ENCODE measurements at regions not wholly inside any gene's neighbourhood (a gene's known extent, or its start where the extent isn't known, plus 50 kb on each side); places are given as distances from the start of the nearest gene placed in this dataset.
"Not testable (repeated sequence)": the region's sequence is repeated elsewhere in the genome, so short reads cannot be mapped to it uniquely, and the experiment has no call there.

GRCh38 chr9:107852891-107853290, 363.3 kb upstream of the KLF4 start:
- no peak for DNase-seq (ENCODE audit: low read depth in 2 of 2)

- DNase-seq (ENCODE audit: low read depth in 2 of 2) = no peak
These were observed 361.1 kb upstream of the KLF4 start for GRCh38 chr9:107850653-107851052.

GRCh38 chr9:107847978-107848964, 358.7 kb upstream of the KLF4 start:
- no peak for DNase-seq (ENCODE audit: low read depth in 2 of 2)

- no peak for DNase-seq (ENCODE audit: low read depth in 2 of 2)
These were observed 353.0 kb upstream of the KLF4 start for GRCh38 chr9:107842530-107842929.

- DNase-seq (ENCODE audit: low read depth in 2 of 2) = no peak
These were observed 351.5 kb upstream of the KLF4 start for GRCh38 chr9:107841076-107841475.

- no peak for DNase-seq (ENCODE audit: low read depth in 2 of 2)
These were observed 349.8 kb upstream of the KLF4 start for GRCh38 chr9:107839371-107839770.

- no peak for DNase-seq (ENCODE audit: low read depth in 2 of 2)
These were observed 349.2 kb upstream of the KLF4 start for GRCh38 chr9:107838766-107839165.

- DNase-seq (ENCODE audit: low read depth in 2 of 2) = no peak
These were observed 346.7 kb upstream of the KLF4 start for GRCh38 chr9:107836300-107836699.

GRCh38 chr9:107833295-107833694, 343.7 kb upstream of the KLF4 start:
- no peak for DNase-seq (ENCODE audit: low read depth in 2 of 2)

- no peak for DNase-seq (ENCODE audit: low read depth in 2 of 2)
These were observed 343.3 kb upstream of the KLF4 start for GRCh38 chr9:107832871-107833270.

GRCh38 chr9:107830479-107830878, 340.9 kb upstream of the KLF4 start:
- no peak for DNase-seq (ENCODE audit: low read depth in 2 of 2)

- DNase-seq (ENCODE audit: low read depth in 2 of 2) = no peak
These were observed 338.3 kb upstream of the KLF4 start for GRCh38 chr9:107827884-107828283.

GRCh38 chr9:107827304-107827703, 337.7 kb upstream of the KLF4 start:
- no peak for DNase-seq (ENCODE audit: low read depth in 2 of 2)

GRCh38 chr9:107826688-107826983, 337.1 kb upstream of the KLF4 start:
- DNase-seq (ENCODE audit: low read depth in 2 of 2) = not testable (repeated sequence)

- DNase-seq (ENCODE audit: low read depth in 2 of 2) = no peak
These were observed 335.0 kb upstream of the KLF4 start for GRCh38 chr9:107824556-107824955.

- DNase-seq (ENCODE audit: low read depth in 2 of 2) = no peak
These were observed 330.4 kb upstream of the KLF4 start for GRCh38 chr9:107819772-107820565.

- DNase-seq (ENCODE audit: low read depth in 2 of 2) = not testable (repeated sequence)
These were observed 328.9 kb upstream of the KLF4 start for GRCh38 chr9:107818503-107818829.

- DNase-seq (ENCODE audit: low read depth in 2 of 2) = not testable (repeated sequence)
These were observed 328.3 kb upstream of the KLF4 start for GRCh38 chr9:107817595-107818502.

- no peak for DNase-seq (ENCODE audit: low read depth in 2 of 2)
These were observed 327.0 kb upstream of the KLF4 start for GRCh38 chr9:107816561-107817021.

- no peak for DNase-seq (ENCODE audit: low read depth in 2 of 2)
These were observed 326.4 kb upstream of the KLF4 start for GRCh38 chr9:107815782-107816560.

- DNase-seq (ENCODE audit: low read depth in 2 of 2) = no peak
These were observed 323.7 kb upstream of the KLF4 start for GRCh38 chr9:107813287-107813686.
